Fibroblast of lung (primary cell): ENCODE measurements at regions not wholly inside any gene's neighbourhood (a gene's known extent, or its start where the extent isn't known, plus 50 kb on each side); places are given as distances from the start of the nearest gene placed in this dataset.

Experiments
- CTCF ChIP-seq, 2 donors: IDR thresholded peaks in 1 of 2; conservative IDR thresholded peaks in 1 of 2; 1 replicate in 1 of 2; 2 replicates in 1 of 2; pipeline ENCODE4 v1.5.1; 2011 to 2012; ENCODE audit warnings: low read length in 2 of 2, control low read depth in 1 of 2, inconsistent platforms in 1 of 2, low read depth in 1 of 2, mild to moderate bottlenecking in 1 of 2
- EZH2 ChIP-seq: IDR thresholded peaks from 2 replicates; pipeline ENCODE4 v1.5.1; 2012; ENCODE audit warnings: low read length, control low read depth, mild to moderate bottlenecking; ENCODE audit errors: missing control alignments

- TF ChIP-seq CTCF (conservative IDR thresholded peaks at IDR 0.05 in 1 of 2, IDR thresholded peaks at IDR 0.05 in 1 of 2; ENCODE audit: low read depth in 1 of 2, low read length in 2 of 2): no peak
- no peak for TF ChIP-seq EZH2
Observed at GRCh38 chr3:106881186-106881585, 496.1 kb upstream of the CCDC54 start.
